HG02885 (cell line): ENCODE measurements at regions not wholly inside any gene's neighbourhood (a gene's known extent, or its start where the extent isn't known, plus 50 kb on each side); places are given as distances from the start of the nearest gene placed in this dataset.

ENCODE experiments used
- ATAC-seq: cut with Tn5 transposase; IDR thresholded peaks from one replicate; pipeline ENCODE4 v1.9.1; 2021; ENCODE audit warnings: mild to moderate bottlenecking; ENCODE audit not compliant: unreplicated experiment, poor library complexity

DNA sequence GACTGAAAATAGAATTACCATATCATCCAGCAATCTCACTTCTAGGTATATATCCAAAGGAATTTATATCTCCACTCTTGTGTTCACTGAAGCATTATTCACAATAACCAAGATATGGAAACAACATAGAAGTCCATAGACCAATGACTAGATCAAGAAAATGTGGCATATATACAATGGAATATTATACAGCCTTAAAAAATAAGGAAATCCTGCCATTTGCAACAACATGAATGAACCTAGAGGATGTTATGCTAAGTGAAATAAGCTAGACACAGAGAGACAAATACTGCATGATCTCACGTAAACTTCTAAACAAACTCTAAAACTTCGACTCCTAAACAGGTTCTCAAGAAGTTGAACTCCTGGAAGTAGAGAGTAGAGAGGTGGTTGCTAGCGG, 254.5 kb downstream of the SKIDA1 start:
- no peak for ATAC-seq

DNA sequence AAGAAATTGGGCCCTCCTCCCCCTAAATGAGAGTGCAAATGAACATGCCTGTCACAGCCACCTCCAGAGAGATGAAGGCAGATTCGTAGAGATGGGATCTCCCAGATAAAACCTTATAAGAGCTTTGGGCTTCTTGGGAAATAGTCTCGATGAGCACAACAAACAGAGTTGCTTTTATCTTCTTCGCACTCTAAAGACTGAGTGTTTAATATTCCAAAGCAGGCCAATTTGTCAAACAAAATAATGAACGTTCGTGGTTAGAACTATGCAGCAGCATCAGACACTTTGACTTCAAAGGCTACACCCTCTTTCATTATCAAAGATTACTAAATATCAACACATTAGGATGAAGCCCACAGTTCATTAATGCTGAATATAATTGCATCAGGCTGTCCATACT, 256.2 kb downstream of the SKIDA1 start:
- ATAC-seq: no peak

- ATAC-seq: no peak
Measured at GRCh38 chr10:21265622-21266021, 259.9 kb downstream of the SKIDA1 start.

- no peak for ATAC-seq
Measured at GRCh38 chr10:21264271-21264670, 261.2 kb downstream of the SKIDA1 start.

GRCh38 chr10:21263839-21264238, 261.6 kb downstream of the SKIDA1 start:
- ATAC-seq: no peak

GRCh38 chr10:21263263-21263803, 262.1 kb downstream of the SKIDA1 start:
- ATAC-seq: no peak

- no peak for ATAC-seq
Measured at GRCh38 chr10:21261842-21262294, 263.6 kb downstream of the SKIDA1 start.

- ATAC-seq: no peak
Measured at GRCh38 chr10:21260506-21261149, 264.9 kb downstream of the SKIDA1 start.

DNA sequence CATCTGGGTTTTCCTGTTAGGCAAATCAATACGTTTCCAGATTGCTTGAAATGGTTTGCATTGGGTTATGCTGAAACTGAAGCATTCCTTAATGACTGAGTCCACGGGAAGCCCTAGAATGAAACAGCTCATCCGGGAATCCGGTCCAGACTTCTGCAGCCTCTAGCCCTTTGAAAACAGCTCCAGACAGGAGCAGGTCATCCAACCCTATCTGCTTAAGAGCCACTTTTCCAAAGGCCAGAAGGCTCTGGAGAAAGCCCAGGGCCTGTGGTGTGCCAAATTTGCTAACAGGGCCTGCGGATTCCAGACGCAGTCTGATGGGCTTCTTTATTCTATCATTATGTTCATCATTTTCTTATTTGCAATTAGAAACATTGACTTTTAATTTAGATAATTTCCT, 265.4 kb downstream of the SKIDA1 start:
- no peak for ATAC-seq

- no peak for ATAC-seq
Measured at GRCh38 chr10:21257919-21258318, 267.6 kb downstream of the SKIDA1 start.

DNA sequence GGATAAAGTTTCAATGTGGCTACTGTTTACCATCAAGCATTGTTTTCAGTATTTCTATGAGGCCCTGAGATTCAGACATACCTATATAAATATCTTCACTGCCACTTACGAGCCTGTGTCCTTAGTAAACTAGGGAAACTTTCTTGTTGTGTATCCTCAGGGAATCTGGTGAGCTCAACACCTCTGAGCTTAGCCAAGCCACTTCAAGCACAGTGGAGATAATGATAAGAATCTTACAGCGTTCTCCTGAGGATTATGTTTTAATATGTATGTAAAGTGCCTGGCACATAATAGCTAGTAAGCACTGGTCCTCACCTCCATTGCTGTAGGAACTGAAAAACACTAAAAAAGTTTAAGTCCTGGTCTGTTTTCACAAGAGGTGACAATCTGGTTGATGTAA, 268.3 kb downstream of the SKIDA1 start:
- no peak for ATAC-seq

GRCh38 chr10:21249435-21249834, 276.0 kb downstream of the SKIDA1 start:
- ATAC-seq: no peak

DNA sequence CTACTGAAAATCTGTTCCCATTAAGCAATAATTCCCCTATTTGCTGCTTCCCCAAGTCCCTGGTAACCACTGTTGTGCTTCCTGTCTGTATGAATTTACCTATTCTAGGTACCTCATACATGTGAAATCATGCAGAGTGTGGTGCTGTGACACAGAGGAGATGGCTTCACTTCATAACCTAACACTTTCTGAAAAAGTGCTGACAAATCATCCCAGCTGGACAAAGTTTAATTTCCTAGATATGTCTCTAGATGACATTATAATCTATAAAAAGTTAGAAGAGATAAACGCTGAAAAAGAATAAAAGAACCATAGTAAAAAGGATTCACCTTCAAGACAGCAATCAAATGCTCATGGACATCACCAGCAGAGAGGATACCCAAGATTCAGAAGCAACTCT, 277.9 kb downstream of the SKIDA1 start:
- ATAC-seq: no peak

GRCh38 chr10:21246178-21246577, 279.3 kb downstream of the SKIDA1 start:
- ATAC-seq: no peak

- ATAC-seq: no peak
Measured at GRCh38 chr10:21243748-21244257, 281.7 kb downstream of the SKIDA1 start.

GRCh38 chr10:21242915-21243314, 282.6 kb downstream of the SKIDA1 start:
- ATAC-seq: no peak

DNA sequence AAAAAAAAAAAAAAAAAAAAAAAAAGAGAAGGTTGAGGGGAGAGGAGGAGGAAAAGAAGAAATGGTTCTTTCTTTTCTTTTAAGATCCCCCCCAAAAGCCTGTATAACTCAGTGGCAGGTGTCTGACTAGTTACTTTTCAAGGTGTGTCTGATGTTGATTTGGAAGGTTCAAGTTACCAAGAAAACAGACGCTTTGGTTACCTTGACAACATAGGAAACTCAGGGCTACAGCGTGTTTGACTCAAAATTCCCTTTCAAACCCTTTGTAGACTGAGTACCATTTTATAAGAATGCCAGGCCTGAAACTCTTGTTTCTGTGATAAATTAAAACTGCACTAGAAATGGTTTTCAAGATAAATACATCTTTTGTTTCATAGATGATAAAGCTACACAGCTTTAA, 286.8 kb downstream of the SKIDA1 start:
- no peak for ATAC-seq

GRCh38 chr10:21238044-21238443, 287.4 kb downstream of the SKIDA1 start:
- no peak for ATAC-seq

DNA sequence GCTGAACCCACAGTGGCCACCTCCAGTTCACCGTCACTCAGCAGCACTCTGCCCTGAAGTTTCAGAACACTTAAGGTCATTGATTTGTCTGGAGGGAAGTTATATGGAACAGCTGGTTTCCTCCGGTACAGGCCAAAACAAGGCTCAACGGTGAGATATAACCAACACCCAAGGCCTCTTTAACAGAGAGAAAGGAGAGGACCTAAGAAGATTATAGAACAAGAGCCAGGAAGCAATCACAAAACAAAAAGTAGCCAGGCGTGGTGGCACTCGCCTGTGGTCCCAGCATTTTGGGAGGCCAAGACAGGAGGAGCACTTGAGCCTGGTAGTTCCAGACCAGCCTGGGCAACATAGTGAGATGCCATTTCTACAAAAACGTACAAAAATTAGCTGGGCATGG, 290.7 kb downstream of the SKIDA1 start:
- no peak for ATAC-seq

- peak; percentile 73 for ATAC-seq
Measured at GRCh38 chr10:21230219-21230618, 295.3 kb downstream of the SKIDA1 start.

DNA sequence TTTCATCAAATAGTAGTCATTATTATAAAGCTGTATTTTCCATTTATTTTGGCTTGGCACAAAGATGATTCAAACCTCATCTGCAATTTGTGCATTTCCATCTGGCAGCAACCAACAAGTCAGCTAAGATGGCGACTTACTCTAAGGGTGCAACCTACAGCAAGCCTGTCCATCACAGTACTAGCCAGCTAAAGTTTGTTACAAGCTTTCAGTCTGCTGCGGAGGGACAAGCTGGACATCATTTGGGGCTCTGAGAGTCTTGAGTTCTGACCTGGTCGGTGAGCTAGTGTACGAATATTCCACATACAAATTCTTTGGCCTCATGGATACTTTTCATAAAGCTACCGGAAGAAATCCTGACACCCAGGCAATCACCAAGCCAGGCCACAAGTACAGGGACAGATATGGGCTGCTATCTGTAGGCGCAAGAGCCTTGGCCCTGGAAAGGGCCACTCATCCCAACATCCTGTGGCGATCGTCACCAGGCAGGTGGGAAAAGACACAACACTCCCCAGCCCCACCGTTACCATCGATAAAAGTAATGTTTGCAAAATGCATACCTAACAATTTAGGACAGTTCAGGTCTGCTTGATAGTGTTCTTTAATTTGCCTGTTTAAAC, 307.6 kb downstream of the SKIDA1 start:
- ATAC-seq: no peak

GRCh38 chr10:21217107-21217506, 308.4 kb downstream of the SKIDA1 start:
- ATAC-seq: no peak
